ENCODE measurements at regions not wholly inside any gene's neighbourhood (a gene's known extent, or its start where the extent isn't known, plus 50 kb on each side); places are given as distances from the start of the nearest gene placed in this dataset.

DNA sequence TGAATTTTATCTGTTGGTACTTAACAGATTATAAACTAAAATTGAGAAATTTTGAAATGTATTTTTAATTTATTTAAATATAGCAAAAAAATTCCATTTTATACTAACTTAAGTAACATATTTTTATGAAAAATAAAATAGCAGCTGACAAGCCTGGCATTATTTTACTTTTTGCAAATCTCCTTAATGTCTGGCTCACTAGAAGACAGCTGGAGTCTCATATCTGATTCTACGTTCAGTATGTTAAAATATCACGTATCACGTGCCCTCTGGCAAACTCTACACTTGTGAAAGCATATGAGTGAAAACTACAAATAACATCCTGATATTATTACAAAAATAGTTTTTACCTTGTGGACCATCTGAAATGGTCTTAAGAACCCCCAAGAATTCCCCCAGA, 513.2 kb upstream of the NBEA start:
- TF ChIP-seq POLR2A (IDR thresholded peaks at IDR 0.05; ENCODE audit: low read depth, low read length) (no peak), TAF1 (IDR thresholded peaks at IDR 0.05; ENCODE audit: borderline replicate concordance, low read depth, low read length) (no peak), POLR2AphosphoS5 (IDR thresholded peaks at IDR 0.05; ENCODE audit: low read depth, low read length) (no peak)
